GM12878 (cell line): ENCODE measurements at regions not wholly inside any gene's neighbourhood (a gene's known extent, or its start where the extent isn't known, plus 50 kb on each side); places are given as distances from the start of the nearest gene placed in this dataset.

ENCODE experiments used
- ATAC-seq: fragments of 200-7000 bp; cut with Tn5 transposase; 3 replicates; pipeline ENCODE4 v1.9.1; 2020; ENCODE audit warnings: mild to moderate bottlenecking, moderate library complexity
- BruUV-seq: library from RNA; stranded (reverse); fragments of 400-500 nt; replicated peaks from 2 replicates; lab custom pipeline; 2021; lab: Mats Ljungman, UMichigan
- CTCF ChIA-PET: fragments of 300-600 bp; sonication (Branson Sonifier 250); formaldehyde crosslinking; extraction: SDS; loops from one replicate; lab custom pipeline; 2021; ENCODE audit warnings: inconsistent platforms; lab: Yijun Ruan, JAX
- POLR2A ChIA-PET: fragments of 350-600 bp; formaldehyde crosslinking; extraction: SDS; loops from one replicate; lab custom pipeline; 2021; ENCODE audit warnings: inconsistent platforms; lab: Charles Lee
- RAD21 ChIA-PET: fragments of 300-600 bp; sonication (Branson Sonifier 250); formaldehyde crosslinking; loops from one replicate; lab custom pipeline; 2023; ENCODE audit warnings: antibody characterized with exemption; ENCODE audit not compliant: unreplicated experiment; lab: Charles Lee
- SMC1A ChIA-PET: fragments of 300-600 bp; sonication (Branson Sonifier 250); formaldehyde crosslinking; loops from one replicate; lab custom pipeline; 2023; ENCODE audit not compliant: unreplicated experiment, uncharacterized antibody; lab: Charles Lee
- DNase-seq: peaks from one replicate; pipeline ENCODE4 v3.0.0-alpha.2; 2011; ENCODE audit warnings: low read depth, low spot score
- FAIRE-seq: peaks from 3 replicates; lab custom pipeline; 2011; peaks lifted over from hg19 to GRCh38; lab: Jason Lieb, UNC
- H2AFZ ChIP-seq: 2 replicates; pipeline ENCODE4 v1.6.0; 2011; ENCODE audit warnings: low read depth, low read length, control low read depth; ENCODE audit not compliant: control insufficient read depth
- H3K27ac ChIP-seq: 2 replicates; pipeline ENCODE4 v1.5.1; 2011; ENCODE audit warnings: control low read depth; ENCODE audit not compliant: control insufficient read depth, insufficient read depth
- H3K27me3 ChIP-seq, 2 experiments: replicated peaks in 1 of 2; 2 replicates each; pipeline versions ENCODE4 v1.6.0 to v1.6.1; 2011; ENCODE audit warnings: low read length in 1 of 2; ENCODE audit not compliant: control insufficient read depth in 2 of 2, insufficient read depth in 2 of 2
- H3K36me3 ChIP-seq, 2 experiments: 2 replicates each; pipeline ENCODE4 v1.5.1; 2011; ENCODE audit warnings: low read length in 1 of 2; ENCODE audit not compliant: control insufficient read depth in 2 of 2, insufficient read depth in 2 of 2
- H3K4me1 ChIP-seq: 2 replicates; pipeline ENCODE4 v1.6.1; 2011; ENCODE audit warnings: mild to moderate bottlenecking, low read length, moderate library complexity, mixed read lengths; ENCODE audit not compliant: control insufficient read depth, insufficient read depth
- H3K4me2 ChIP-seq: 2 replicates; pipeline ENCODE4 v1.6.0; 2011; ENCODE audit warnings: control low read depth; ENCODE audit not compliant: control insufficient read depth, insufficient read depth
- H3K4me3 ChIP-seq: fragments of 200-600 bp; sonication (generic); 2 replicates; pipeline ENCODE4 v1.5.1; 2016
- H3K79me2 ChIP-seq: 2 replicates; pipeline ENCODE4 v1.6.0; 2011; ENCODE audit warnings: low read length; ENCODE audit not compliant: control insufficient read depth, insufficient read depth
- H3K9ac ChIP-seq: 2 replicates; pipeline ENCODE4 v1.8.0; 2011; ENCODE audit warnings: low read length, control low read depth, mixed read lengths; ENCODE audit not compliant: control insufficient read depth, insufficient read depth
- H3K9me3 ChIP-seq: replicated peaks from 3 replicates; pipeline ENCODE4 v1.5.1; 2011; ENCODE audit warnings: mild to moderate bottlenecking, low read length; ENCODE audit not compliant: control insufficient read depth, insufficient read depth
- H4K20me1 ChIP-seq: 2 replicates; pipeline ENCODE4 v1.6.0; 2011; ENCODE audit not compliant: control insufficient read depth, insufficient read depth
- CUX1 ChIP-seq: IDR thresholded peaks from 2 replicates; pipeline ENCODE4 v1.6.1; 2012; ENCODE audit warnings: improper control_type of control experiment, low read depth, low read length; ENCODE audit not compliant: insufficient replicate concordance
- FOXK2 ChIP-seq: fragments of 450-650 bp; IDR thresholded peaks from 2 replicates; pipeline ENCODE4 v1.6.1; 2017; ENCODE audit warnings: mild to moderate bottlenecking, moderate library complexity
- HDAC2 ChIP-seq: fragments of 200-600 bp; sonication (generic); IDR thresholded peaks from 2 replicates; pipeline ENCODE4 v1.6.1; 2017
- IRF4 ChIP-seq: IDR thresholded peaks from 2 replicates; pipeline ENCODE4 v1.6.1; 2011; ENCODE audit warnings: low read depth, low read length
- RELA ChIP-seq: fragments of 450-650 bp; IDR thresholded peaks from 2 replicates; pipeline ENCODE4 v1.8.0; 2014; ENCODE audit warnings: borderline replicate concordance; ENCODE audit not compliant: partially characterized antibody
- SIX5 ChIP-seq: IDR thresholded peaks from 2 replicates; pipeline ENCODE4 v1.6.1; 2011; ENCODE audit warnings: mild to moderate bottlenecking, low read depth, low read length, moderate library complexity; ENCODE audit not compliant: severe bottlenecking
- SRF ChIP-seq, 2 experiments: IDR thresholded peaks; 2 replicates each; pipeline ENCODE4 v1.6.1; 2011; ENCODE audit warnings: low read depth in 2 of 2, low read length in 2 of 2, mild to moderate bottlenecking in 1 of 2, moderate library complexity in 1 of 2
- SUZ12 ChIP-seq: fragments of 200-600 bp; sonication (generic); IDR thresholded peaks from one replicate; pipeline ENCODE4 v1.6.1; 2018; ENCODE audit warnings: antibody characterized with exemption, mild to moderate bottlenecking; ENCODE audit not compliant: unreplicated experiment
- ZBTB33 ChIP-seq: fragments of 450-650 bp; IDR thresholded peaks from 2 replicates; pipeline ENCODE4 v1.6.1; 2017; ENCODE audit warnings: mild to moderate bottlenecking
- WGBS: methylation state at CpG from one replicate; pipeline ENCODE4 v1.1.6; 2016; ENCODE audit warnings: low lambda C conversion rate; ENCODE audit not compliant: insufficient replicate concordance, insufficient coverage; ENCODE audit errors: missing lambda C conversion rate; 5-methylcytosine and 5-hydroxymethylcytosine counted together
- in situ Hi-C: fragments of 300-500 bp; cut with MboI; formaldehyde crosslinking; loops from 9 replicates; pipeline ENCODE4 v1.14.3; 2018; ENCODE audit warnings: mixed read lengths
- intact Hi-C: fragments of 100-400 bp; cut with micrococcal nuclease; formaldehyde crosslinking; loops from one replicate; pipeline ENCODE4 v1.14.2; 2022; ENCODE audit not compliant: unreplicated experiment

- no peak overlapping the region for H2AFZ ChIP-seq
- FAIRE-seq (no peak), ATAC-seq (no peak)
- no peaks in the 10 kb centered on the region for H3K27me3 ChIP-seq
- H3K4me1 ChIP-seq, result no peaks in the 10 kb centered on the region
- no peaks in the 10 kb centered on the region for H3K9me3 ChIP-seq
- no peaks in the 10 kb centered on the region for H4K20me1 ChIP-seq
- no peaks in the 10 kb centered on the region for H3K36me3 ChIP-seq
- no peak for TF ChIP-seq IRF4
- TF ChIP-seq FOXK2, result no peak
- TF ChIP-seq ZBTB33, result no peak
- no peak for TF ChIP-seq SRF (IDR thresholded peaks at IDR 0.05; ENCODE audit: low read depth in 2 of 2, low read length in 2 of 2)
- TF ChIP-seq SUZ12, result no peak
- no peak for TF ChIP-seq HDAC2
- TF ChIP-seq RELA, result no peak
- TF ChIP-seq CUX1, result no peak
- TF ChIP-seq SIX5, result no peak
- TF ChIP-seq, all 136 proteins: peak for 0
- intact Hi-C loops, result no loop called here
- in situ Hi-C loops, result no loop called here
- no peak overlapping the region for H3K4me2 ChIP-seq
- no peak for DNase-seq
- SMC1A ChIA-PET, result interaction anchor here (1.1 kb wide), 1 partner anchor 13 kb away, joined by 4 read pairs; no protein-coding TSS in a partner anchor
- BruUV-seq, result no TSS peak
- H3K9ac ChIP-seq, result no peak overlapping the region
- CTCF ChIA-PET, result no interaction called here
- RAD21 ChIA-PET, result no interaction called here
- 0% methylated on average over 2 of the region's 2 CpGs for WGBS
- no peak overlapping the region for H3K4me3 ChIP-seq
- POLR2A ChIA-PET, result no interaction called here
- H3K27ac ChIP-seq, result no peak overlapping the region
- H3K79me2 ChIP-seq, result no peaks in the 10 kb centered on the region
Measured at GRCh38 chr10:33542752-33543505, 208.5 kb upstream of the NRP1 start.
